H9 (cell line): ENCODE measurements at regions not wholly inside any gene's neighbourhood (a gene's known extent, or its start where the extent isn't known, plus 50 kb on each side); places are given as distances from the start of the nearest gene placed in this dataset.

Experiments
- DNase-seq: peaks from one replicate; pipeline ENCODE4 v3.0.0-alpha.2; 2017
- H2AFZ ChIP-seq: one replicate; pipeline ENCODE4 v1.6.1; 2013; ENCODE audit warnings: mild to moderate bottlenecking, low read length, control low read depth, moderate library complexity
- H2AK5ac ChIP-seq: 2 replicates; pipeline ENCODE4 v1.6.1; 2013; ENCODE audit warnings: low read length, control low read depth, mixed read lengths; ENCODE audit not compliant: insufficient read length
- H2BK120ac ChIP-seq: one replicate; pipeline ENCODE4 v1.6.1; 2013; ENCODE audit warnings: low read depth, mild to moderate bottlenecking, low read length, control low read depth, inconsistent platforms; ENCODE audit not compliant: poor library complexity, severe bottlenecking
- H2BK12ac ChIP-seq: 2 replicates; pipeline ENCODE4 v1.6.1; 2013; ENCODE audit warnings: low read length, control low read depth, mixed read lengths, low read depth; ENCODE audit not compliant: insufficient read length
- H2BK15ac ChIP-seq: 2 replicates; pipeline ENCODE4 v1.6.1; 2013; ENCODE audit warnings: low read depth, low read length, control low read depth
- H2BK20ac ChIP-seq: one replicate; pipeline ENCODE4 v1.6.1; 2013; ENCODE audit warnings: low read depth, mild to moderate bottlenecking, low read length, control low read depth, inconsistent platforms; ENCODE audit not compliant: poor library complexity, severe bottlenecking
- H2BK5ac ChIP-seq: 2 replicates; pipeline ENCODE4 v1.6.1; 2013; ENCODE audit warnings: low read length, control low read depth, mixed read lengths; ENCODE audit not compliant: insufficient read length
- H3K14ac ChIP-seq: 2 replicates; pipeline ENCODE4 v1.6.1; 2013; ENCODE audit warnings: low read length, control low read depth; ENCODE audit not compliant: insufficient read depth
- H3K18ac ChIP-seq: 2 replicates; pipeline ENCODE4 v1.6.1; 2013; ENCODE audit warnings: low read depth, mild to moderate bottlenecking, mixed read lengths, low read length, control low read depth; ENCODE audit not compliant: insufficient read length
- H3K23ac ChIP-seq: 2 replicates; pipeline ENCODE4 v1.6.1; 2013; ENCODE audit warnings: low read length, control low read depth, mixed read lengths, low read depth; ENCODE audit not compliant: insufficient read length
- H3K23me2 ChIP-seq: 2 replicates; pipeline ENCODE4 v1.6.1; 2013; ENCODE audit warnings: low read depth, mild to moderate bottlenecking, mixed read lengths, low read length, control low read depth; ENCODE audit not compliant: insufficient read length, poor library complexity, severe bottlenecking
- H3K27ac ChIP-seq: 2 replicates; pipeline ENCODE4 v1.5.1; 2013; ENCODE audit warnings: low read length, control low read depth, mixed read lengths, low read depth; ENCODE audit not compliant: insufficient read length
- H3K27me3 ChIP-seq: 2 replicates; pipeline ENCODE4 v1.6.1; 2013; ENCODE audit warnings: low read length, control low read depth, inconsistent platforms; ENCODE audit not compliant: insufficient read depth
- H3K4ac ChIP-seq: 2 replicates; pipeline ENCODE4 v1.6.1; 2013; ENCODE audit warnings: low read depth, mild to moderate bottlenecking, control low read depth, inconsistent platforms, low read length, moderate library complexity
- H3K4me1 ChIP-seq: 2 replicates; pipeline ENCODE4 v1.6.1; 2013; ENCODE audit warnings: low read length, control low read depth, inconsistent platforms; ENCODE audit not compliant: insufficient read depth
- H3K4me2 ChIP-seq: 2 replicates; pipeline ENCODE4 v1.6.1; 2013; ENCODE audit warnings: low read length, control low read depth, mixed read lengths; ENCODE audit not compliant: insufficient read length, insufficient read depth
- H3K56ac ChIP-seq: 2 replicates; pipeline ENCODE4 v1.6.1; 2013; ENCODE audit warnings: low read depth, mild to moderate bottlenecking, mixed read lengths, low read length, control low read depth; ENCODE audit not compliant: insufficient read length
- H3K79me1 ChIP-seq: 2 replicates; pipeline ENCODE4 v1.6.1; 2013; ENCODE audit warnings: low read depth, mild to moderate bottlenecking, moderate library complexity, low read length, control low read depth, inconsistent platforms; ENCODE audit not compliant: insufficient read depth, poor library complexity, severe bottlenecking
- H3K79me2 ChIP-seq: 2 replicates; pipeline ENCODE4 v1.6.1; 2013; ENCODE audit warnings: low read length, control low read depth, inconsistent platforms; ENCODE audit not compliant: insufficient read depth
- H3K9ac ChIP-seq: 2 replicates; pipeline ENCODE4 v1.6.1; 2013; ENCODE audit warnings: low read length, control low read depth, mixed read lengths; ENCODE audit not compliant: insufficient read length; ENCODE audit errors: extremely low read depth
- H3K9me3 ChIP-seq: one replicate; pipeline ENCODE4 v1.6.1; 2013; ENCODE audit warnings: low read depth, low read length, inconsistent platforms; ENCODE audit not compliant: control insufficient read depth
- H3T11ph ChIP-seq: one replicate; pipeline ENCODE4 v1.6.1; 2013; ENCODE audit warnings: mild to moderate bottlenecking, low read length, control low read depth, inconsistent platforms
- H4K20me1 ChIP-seq: one replicate; pipeline ENCODE4 v1.6.1; 2013; ENCODE audit not compliant: control insufficient read depth, insufficient read length, insufficient read depth
- H4K5ac ChIP-seq: 2 replicates; pipeline ENCODE4 v1.6.1; 2013; ENCODE audit warnings: low read depth, mild to moderate bottlenecking, mixed read lengths, low read length, control low read depth; ENCODE audit not compliant: insufficient read length
- H4K8ac ChIP-seq: replicated peaks from 2 replicates; pipeline ENCODE4 v1.6.1; 2013; ENCODE audit warnings: low read length, control low read depth, mixed read lengths, low read depth; ENCODE audit not compliant: insufficient read length
- H4K91ac ChIP-seq: 2 replicates; pipeline ENCODE4 v1.6.1; 2013; ENCODE audit warnings: low read depth, mild to moderate bottlenecking, moderate library complexity, mixed read lengths, low read length, control low read depth; ENCODE audit not compliant: insufficient read length
- H3K27ac Mint-ChIP-seq, 3 experiments: 2 replicates in 2 of 3; 3 replicates in 1 of 3; pipeline ENCODE4 v1.8.0; 2020 to 2021; ENCODE audit warnings: mixed read lengths in 3 of 3, mild to moderate bottlenecking in 1 of 3, moderate library complexity in 1 of 3
- H3K27me3 Mint-ChIP-seq: 2 replicates; pipeline ENCODE4 v1.8.0; 2021; ENCODE audit warnings: low read depth, mild to moderate bottlenecking, moderate library complexity, mixed read lengths
- H3K36me3 Mint-ChIP-seq, 3 experiments: 2 replicates in 2 of 3; 3 replicates in 1 of 3; pipeline ENCODE4 v1.8.0; 2020 to 2021; ENCODE audit warnings: low read depth in 3 of 3, mixed read lengths in 3 of 3; ENCODE audit not compliant: insufficient read depth in 1 of 3
- H3K4me1 Mint-ChIP-seq, 2 experiments: 2 replicates each; pipeline ENCODE4 v1.8.0; 2020; ENCODE audit warnings: mixed read lengths in 2 of 2
- H3K4me3 Mint-ChIP-seq, 2 experiments: 2 replicates in 1 of 2; 3 replicates in 1 of 2; pipeline ENCODE4 v1.8.0; 2020 to 2021; ENCODE audit warnings: mild to moderate bottlenecking in 2 of 2, mixed read lengths in 2 of 2, moderate library complexity in 1 of 2
- H3K9me3 Mint-ChIP-seq, 2 experiments: 2 replicates in 1 of 2; 3 replicates in 1 of 2; pipeline ENCODE4 v1.8.0; 2020; ENCODE audit warnings: mild to moderate bottlenecking in 2 of 2, mixed read lengths in 2 of 2, moderate library complexity in 1 of 2
- WGBS: extraction: QIAGEN DNeasy Blood & Tissue Kit; methylation state at CpG from one replicate; pipeline ENCODE4 v1.1.7; 2013; ENCODE audit warnings: missing lambda C conversion rate, low lambda C conversion rate, mixed read lengths; ENCODE audit not compliant: insufficient read length; ENCODE audit errors: extremely low coverage; 5-methylcytosine and 5-hydroxymethylcytosine counted together
- TF ChIP-seq, protein P1 (sequence below): fragments of 200-600 bp; sonication (generic); conservative IDR thresholded peaks from 3 replicates; pipeline ENCODE4 v1.8.0; 2021; ENCODE audit warnings: antibody characterized with exemption, mild to moderate bottlenecking

DNA sequence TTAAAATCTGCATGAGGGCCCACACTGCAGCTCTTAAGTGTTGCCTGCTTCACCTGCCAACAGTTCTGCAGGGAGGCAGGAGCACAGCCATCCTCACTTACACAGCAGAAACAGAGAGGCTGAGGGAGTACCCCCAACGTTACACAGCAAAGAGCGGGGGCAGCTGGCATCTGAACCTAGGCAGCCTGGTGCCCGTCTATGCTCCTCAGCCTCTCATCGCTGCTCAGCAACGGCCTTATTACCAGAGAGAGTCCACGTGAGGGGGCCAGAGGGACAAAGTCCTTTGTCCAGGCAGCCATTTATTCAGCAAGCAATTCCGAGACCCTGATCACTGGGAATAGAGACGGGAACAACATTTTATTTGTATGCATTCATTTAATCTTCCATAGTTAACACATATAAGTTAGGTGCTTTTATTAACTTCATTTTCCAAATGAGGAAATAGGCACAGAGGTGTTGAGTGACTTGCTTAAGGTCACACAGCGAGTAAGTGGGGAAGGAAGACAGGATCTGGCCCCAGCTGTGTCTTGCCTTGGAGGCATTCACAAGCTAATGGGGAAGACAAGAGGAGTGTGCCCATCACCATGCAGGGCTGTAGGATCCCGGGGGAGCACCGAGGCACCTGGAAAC lies 52.2 kb upstream of the SORCS2 start:
- no peaks in the 10 kb centered on the region for H3K79me1 ChIP-seq
- H3K4me3 Mint-ChIP-seq, result no peak overlapping the region
- H3K14ac ChIP-seq, result no peak overlapping the region
- H2AK5ac ChIP-seq, result no peak overlapping the region
- no peak overlapping the region for H2BK120ac ChIP-seq
- H4K20me1 ChIP-seq, result no peaks in the 10 kb centered on the region
- H3K9me3 Mint-ChIP-seq, result no peaks in the 10 kb centered on the region; a peak in 1 of 5 replicates
- no peak overlapping the region for H2BK12ac ChIP-seq
- H4K91ac ChIP-seq, result no peak overlapping the region
- no peak overlapping the region for H3T11ph ChIP-seq
- no peak overlapping the region for H3K4ac ChIP-seq
- no peak overlapping the region for H3K18ac ChIP-seq
- no peaks in the 10 kb centered on the region for H3K23me2 ChIP-seq
- no peak overlapping the region for H2BK15ac ChIP-seq
- TF ChIP-seq, protein P1, sequence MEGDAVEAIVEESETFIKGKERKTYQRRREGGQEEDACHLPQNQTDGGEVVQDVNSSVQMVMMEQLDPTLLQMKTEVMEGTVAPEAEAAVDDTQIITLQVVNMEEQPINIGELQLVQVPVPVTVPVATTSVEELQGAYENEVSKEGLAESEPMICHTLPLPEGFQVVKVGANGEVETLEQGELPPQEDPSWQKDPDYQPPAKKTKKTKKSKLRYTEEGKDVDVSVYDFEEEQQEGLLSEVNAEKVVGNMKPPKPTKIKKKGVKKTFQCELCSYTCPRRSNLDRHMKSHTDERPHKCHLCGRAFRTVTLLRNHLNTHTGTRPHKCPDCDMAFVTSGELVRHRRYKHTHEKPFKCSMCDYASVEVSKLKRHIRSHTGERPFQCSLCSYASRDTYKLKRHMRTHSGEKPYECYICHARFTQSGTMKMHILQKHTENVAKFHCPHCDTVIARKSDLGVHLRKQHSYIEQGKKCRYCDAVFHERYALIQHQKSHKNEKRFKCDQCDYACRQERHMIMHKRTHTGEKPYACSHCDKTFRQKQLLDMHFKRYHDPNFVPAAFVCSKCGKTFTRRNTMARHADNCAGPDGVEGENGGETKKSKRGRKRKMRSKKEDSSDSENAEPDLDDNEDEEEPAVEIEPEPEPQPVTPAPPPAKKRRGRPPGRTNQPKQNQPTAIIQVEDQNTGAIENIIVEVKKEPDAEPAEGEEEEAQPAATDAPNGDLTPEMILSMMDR, result no peak
- H3K27me3 ChIP-seq, result no peaks in the 10 kb centered on the region
- no peak overlapping the region for H4K5ac ChIP-seq
- H4K8ac ChIP-seq, result no peak overlapping the region
- H2AFZ ChIP-seq, result no peak overlapping the region
- no peak overlapping the region for H2BK20ac ChIP-seq
- no peak for DNase-seq
- H3K4me1 ChIP-seq, result 0 out of 2 replicates have a peak, but pooled peaks cover 3% of the 10 kb centered on the region
- H3K56ac ChIP-seq, result no peak overlapping the region
- H3K23ac ChIP-seq, result no peak overlapping the region
- no CpG with 5 or more reads among the region's 11 CpGs for WGBS
- peaks cover 1% of the 10 kb centered on the region; the same call in 1 of the 2 replicates for H3K27me3 Mint-ChIP-seq
- no peak overlapping the region for H3K27ac ChIP-seq
- H3K9ac ChIP-seq, result no peak overlapping the region
- H3K9me3 ChIP-seq, result no peaks in the 10 kb centered on the region
- H3K27ac Mint-ChIP-seq, result no peak overlapping the region; a peak in 1 of 7 replicates
- H3K4me2 ChIP-seq, result no peak overlapping the region
- peaks cover 14 to 15% of the 10 kb centered on the region in 2 experiments for H3K4me1 Mint-ChIP-seq
- no peaks in the 10 kb centered on the region for H3K36me3 Mint-ChIP-seq
- no peaks in the 10 kb centered on the region for H3K79me2 ChIP-seq
- H2BK5ac ChIP-seq, result no peak overlapping the region
